B cell (primary cell): ENCODE measurements at regions not wholly inside any gene's neighbourhood (a gene's known extent, or its start where the extent isn't known, plus 50 kb on each side); places are given as distances from the start of the nearest gene placed in this dataset.
"Not testable (repeated sequence)": the region's sequence is repeated elsewhere in the genome, so short reads cannot be mapped to it uniquely, and the experiment has no call there.

Experiments used
- ATAC-seq: fragments of 200-7000 bp; cut with Tn5 transposase; one replicate; pipeline ENCODE4 v1.10.0; 2021; ENCODE audit warnings: low read depth, mild to moderate bottlenecking, moderate number of reproducible peaks, moderate library complexity
- CTCF ChIA-PET: fragments of 350-600 bp; sonication (Branson Sonifier 250); formaldehyde crosslinking; loops from one replicate; lab custom pipeline; 2021; ENCODE audit warnings: antibody characterized with exemption, inconsistent platforms; lab: Charles Lee
- POLR2A ChIA-PET: fragments of 350-600 bp; sonication (Branson Sonifier 250); formaldehyde crosslinking; loops from one replicate; lab custom pipeline; 2021; ENCODE audit warnings: antibody characterized with exemption; lab: Charles Lee
- DNase-seq: peaks from one replicate; pipeline ENCODE4 v3.0.0; 2013
- H2AFZ ChIP-seq: 2 replicates; pipeline ENCODE4 v1.6.1; 2012; ENCODE audit warnings: mild to moderate bottlenecking, low read depth, low read length; ENCODE audit not compliant: insufficient read depth, poor library complexity, severe bottlenecking
- H3K27ac ChIP-seq, 2 donors: 1 replicate in 1 of 2; 2 replicates in 1 of 2; pipeline ENCODE4 v1.5.1; 2012 to 2013; ENCODE audit warnings: low read length in 2 of 2, mild to moderate bottlenecking in 2 of 2, moderate library complexity in 1 of 2
- H3K27me3 ChIP-seq, 4 experiments: fragments of 200-600 bp in 1 of 4; sonication (generic) in 1 of 4; replicated peaks in 1 of 4; 1 replicate in 2 of 4; 2 replicates in 2 of 4; pipeline versions ENCODE4 v1.6.1 to v1.7.0; 2013 to 2016; ENCODE audit warnings: low read length in 3 of 4, mild to moderate bottlenecking in 2 of 4, mixed read lengths in 1 of 4, moderate library complexity in 1 of 4; ENCODE audit not compliant: insufficient read depth in 4 of 4, control insufficient read depth in 3 of 4; ENCODE audit errors: control extremely low read depth in 1 of 4
- H3K36me3 ChIP-seq, 2 experiments: replicated peaks in 1 of 2; 1 replicate in 1 of 2; 2 replicates in 1 of 2; pipeline versions ENCODE4 v1.6.1 to v1.7.1; 2013; ENCODE audit warnings: low read length in 1 of 2; ENCODE audit not compliant: insufficient read depth in 2 of 2, control insufficient read depth in 1 of 2; ENCODE audit errors: control extremely low read depth in 1 of 2, extremely low read depth in 1 of 2
- H3K4me1 ChIP-seq, 2 donors: fragments of 200-600 bp in 1 of 2; sonication (generic) in 1 of 2; 1 replicate in 1 of 2; 2 replicates in 1 of 2; pipeline versions ENCODE4 v1.5.1 to v1.6.1; 2013 to 2017; ENCODE audit warnings: low read length in 2 of 2; ENCODE audit not compliant: control insufficient read depth in 2 of 2, insufficient read depth in 2 of 2
- H3K4me2 ChIP-seq: replicated peaks from 2 replicates; pipeline ENCODE3; 2012; ENCODE audit warnings: mild to moderate bottlenecking, low read depth, low read length; ENCODE audit not compliant: poor library complexity, severe bottlenecking
- H3K4me3 ChIP-seq, 5 experiments: fragments of 200-600 bp in 1 of 5; sonication (generic) in 1 of 5; 1 replicate in 3 of 5; 2 replicates in 2 of 5; pipeline versions ENCODE4 v1.5.1 to v1.7.0; 2011 to 2016; ENCODE audit warnings: low read length in 4 of 5, mild to moderate bottlenecking in 4 of 5, low read depth in 2 of 5, control low read depth in 1 of 5, moderate library complexity in 1 of 5; ENCODE audit not compliant: insufficient read depth in 1 of 5; ENCODE audit errors: control extremely low read depth in 1 of 5, extremely low read depth in 1 of 5
- H3K79me2 ChIP-seq: fragments of 200-600 bp; sonication (generic); one replicate; pipeline ENCODE4 v1.6.0; 2016; ENCODE audit warnings: low read length; ENCODE audit not compliant: control insufficient read depth, insufficient read depth
- H3K9ac ChIP-seq: fragments of 200-600 bp; sonication (generic); 2 replicates; pipeline ENCODE4 v1.6.1; 2017; ENCODE audit warnings: mild to moderate bottlenecking, low read length, moderate library complexity
- H3K9me3 ChIP-seq, 3 donors: one replicate each; pipeline versions ENCODE4 v1.6.1 to v1.7.1; 2013; ENCODE audit warnings: low read length in 2 of 3; ENCODE audit not compliant: control insufficient read depth in 2 of 3, insufficient read depth in 1 of 3; ENCODE audit errors: control extremely low read depth in 1 of 3
- H4K20me1 ChIP-seq: 2 replicates; pipeline ENCODE4 v1.6.0; 2012; ENCODE audit warnings: mild to moderate bottlenecking, low read length; ENCODE audit not compliant: insufficient read depth, control insufficient read depth, poor library complexity, severe bottlenecking
- H3K27ac Mint-ChIP-seq: one replicate; pipeline ENCODE4 v1.8.0; 2021; ENCODE audit warnings: mixed read lengths
- H3K27me3 Mint-ChIP-seq: one replicate; pipeline ENCODE4 v1.8.0; 2021; ENCODE audit warnings: mixed read lengths
- H3K4me1 Mint-ChIP-seq: one replicate; pipeline ENCODE4 v1.8.0; 2021; ENCODE audit warnings: mixed read lengths
- H3K4me3 Mint-ChIP-seq: one replicate; pipeline ENCODE4 v1.8.0; 2021; ENCODE audit warnings: mixed read lengths
- H3K9me3 Mint-ChIP-seq: one replicate; pipeline ENCODE4 v1.8.0; 2022; ENCODE audit warnings: mixed read lengths; ENCODE audit not compliant: insufficient read depth
- EZH2 ChIP-seq: IDR thresholded peaks from 2 replicates; pipeline ENCODE4 v1.6.1; 2012; ENCODE audit warnings: borderline replicate concordance, low read depth, mild to moderate bottlenecking, moderate library complexity, low read length; ENCODE audit not compliant: insufficient read depth, poor library complexity, severe bottlenecking
- WGBS: methylation state at CpG from one replicate; pipeline ENCODE4 v1.1.5; 2013; ENCODE audit warnings: missing lambda C conversion rate; ENCODE audit not compliant: insufficient coverage; 5-methylcytosine and 5-hydroxymethylcytosine counted together
- intact Hi-C: fragments of 100-400 bp; cut with micrococcal nuclease; formaldehyde crosslinking; loops from one replicate; pipeline ENCODE4 v1.10.0; 2022
- TF ChIP-seq, protein P1 (sequence below): fragments of 200-600 bp; IDR thresholded peaks from one replicate; pipeline ENCODE4 v1.8.0; 2022; ENCODE audit warnings: antibody characterized with exemption, mild to moderate bottlenecking

DNA sequence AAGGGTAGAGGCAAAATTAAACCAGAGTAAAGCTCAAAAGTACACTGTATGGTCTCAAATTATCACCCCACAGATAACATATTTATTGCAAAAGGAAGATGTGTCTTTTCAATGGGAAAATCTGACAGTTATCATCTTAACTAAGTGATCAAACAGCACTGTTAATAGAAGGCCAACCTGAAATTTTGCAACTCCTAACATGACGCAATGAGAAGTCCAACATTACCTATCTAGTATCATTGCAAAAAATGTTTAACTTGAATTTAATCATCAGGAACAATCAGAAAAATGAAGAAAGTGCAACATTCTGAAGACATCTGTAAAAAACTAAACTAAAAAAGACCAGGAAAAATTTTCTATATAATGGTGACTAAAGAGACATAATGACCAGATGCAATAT is 156.7 kb upstream of the POGK start:
- Histone ChIP-seq H3K4me2 (no peak overlapping the region), H4K20me1 (no peaks in the 10 kb centered on the region), H3K27ac (no peak overlapping the region), H3K4me1 (no peaks in the 10 kb centered on the region), H3K79me2 (no peaks in the 10 kb centered on the region), H3K9me3 (peaks cover 0 to 3% (median 3%) of the 10 kb centered on the region in 3 donors), H3K27me3 (no peaks in the 10 kb centered on the region), H3K36me3 (no peaks in the 10 kb centered on the region), H3K9ac (no peak overlapping the region), H3K4me3 (no peak overlapping the region), H2AFZ (no peak overlapping the region)
- H3K4me3 Mint-ChIP-seq = no peak overlapping the region
- DNase-seq (no peak), ATAC-seq (no peak)
- no peak for TF ChIP-seq EZH2
- TF ChIP-seq, protein P1, sequence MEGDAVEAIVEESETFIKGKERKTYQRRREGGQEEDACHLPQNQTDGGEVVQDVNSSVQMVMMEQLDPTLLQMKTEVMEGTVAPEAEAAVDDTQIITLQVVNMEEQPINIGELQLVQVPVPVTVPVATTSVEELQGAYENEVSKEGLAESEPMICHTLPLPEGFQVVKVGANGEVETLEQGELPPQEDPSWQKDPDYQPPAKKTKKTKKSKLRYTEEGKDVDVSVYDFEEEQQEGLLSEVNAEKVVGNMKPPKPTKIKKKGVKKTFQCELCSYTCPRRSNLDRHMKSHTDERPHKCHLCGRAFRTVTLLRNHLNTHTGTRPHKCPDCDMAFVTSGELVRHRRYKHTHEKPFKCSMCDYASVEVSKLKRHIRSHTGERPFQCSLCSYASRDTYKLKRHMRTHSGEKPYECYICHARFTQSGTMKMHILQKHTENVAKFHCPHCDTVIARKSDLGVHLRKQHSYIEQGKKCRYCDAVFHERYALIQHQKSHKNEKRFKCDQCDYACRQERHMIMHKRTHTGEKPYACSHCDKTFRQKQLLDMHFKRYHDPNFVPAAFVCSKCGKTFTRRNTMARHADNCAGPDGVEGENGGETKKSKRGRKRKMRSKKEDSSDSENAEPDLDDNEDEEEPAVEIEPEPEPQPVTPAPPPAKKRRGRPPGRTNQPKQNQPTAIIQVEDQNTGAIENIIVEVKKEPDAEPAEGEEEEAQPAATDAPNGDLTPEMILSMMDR = no peak
- H3K9me3 Mint-ChIP-seq = peaks cover 11% of the 10 kb centered on the region
- CTCF ChIA-PET = interaction anchor here (0.6 kb wide), 1 partner anchor 411 kb away, joined by 3 read pairs; no protein-coding TSS in a partner anchor
- no CpG with 5 or more reads among the region's 1 CpG for WGBS
- H3K27ac Mint-ChIP-seq = no peak overlapping the region
- POLR2A ChIA-PET = no interaction called here
- H3K4me1 Mint-ChIP-seq = no peaks in the 10 kb centered on the region
- no peaks in the 10 kb centered on the region for H3K27me3 Mint-ChIP-seq
- intact Hi-C loops = no loop called here

GRCh38 chr1:166684669-166685068 is 154.6 kb upstream of the POGK start:
- H4K20me1 ChIP-seq, H3K27me3 ChIP-seq, H3K27me3 Mint-ChIP-seq, H3K4me1 ChIP-seq, H3K4me2 ChIP-seq, H3K4me3 Mint-ChIP-seq, H3K36me3 ChIP-seq, H3K4me3 ChIP-seq, ATAC-seq, intact Hi-C loops, DNase-seq, CTCF ChIA-PET, H3K27ac ChIP-seq, H3K9ac ChIP-seq, POLR2A ChIA-PET, H3K27ac Mint-ChIP-seq, H3K4me1 Mint-ChIP-seq, H2AFZ ChIP-seq, H3K79me2 ChIP-seq, H3K9me3 ChIP-seq: not testable (repeated sequence)
- peaks cover 11% of the 10 kb centered on the region for H3K9me3 Mint-ChIP-seq
